Left lung (tissue), 4 donors: ENCODE measurements at regions not wholly inside any gene's neighbourhood (a gene's known extent, or its start where the extent isn't known, plus 50 kb on each side); places are given as distances from the start of the nearest gene placed in this dataset.

ENCODE experiments used
- ATAC-seq: fragments of 200-7000 bp; cut with Tn5 transposase; one replicate; pipeline ENCODE4 v1.9.1; 2020; ENCODE audit warnings: moderate library complexity
- DNase-seq, 4 donors: peaks; one replicate each; pipeline ENCODE4 v3.0.0-alpha.2; 2013 to 2020
- H3K27ac ChIP-seq, 2 donors: fragments of 200-600 bp; sonication (generic) in 1 of 2; one replicate each; pipeline versions ENCODE4 v1.5.0 to v1.8.0; 2020 to 2021
- H3K27me3 ChIP-seq, 2 donors: fragments of 200-600 bp; sonication (generic) in 1 of 2; one replicate each; pipeline versions ENCODE4 v1.5.0 to v1.8.0; 2020 to 2021
- H3K36me3 ChIP-seq, 2 donors: fragments of 200-600 bp; sonication (generic) in 1 of 2; one replicate each; pipeline versions ENCODE4 v1.5.0 to v1.8.0; 2020 to 2021
- H3K4me1 ChIP-seq, 2 donors: fragments of 200-600 bp; one replicate each; pipeline ENCODE4 v1.8.0; 2021
- H3K4me3 ChIP-seq, 2 donors: fragments of 200-600 bp; sonication (generic) in 1 of 2; one replicate each; pipeline versions ENCODE4 v1.5.0 to v1.8.0; 2020 to 2021; ENCODE audit warnings: mild to moderate bottlenecking in 1 of 2
- H3K9me3 ChIP-seq, 2 donors: fragments of 200-600 bp; sonication (generic) in 1 of 2; one replicate each; pipeline versions ENCODE4 v1.5.0 to v1.8.0; 2020 to 2021
- CTCF ChIP-seq, 2 donors: fragments of 200-600 bp; sonication (generic) in 1 of 2; IDR thresholded peaks; one replicate each; pipeline versions ENCODE4 v1.5.0 to v1.8.0; 2021; ENCODE audit warnings: antibody characterized with exemption in 2 of 2
- intact Hi-C, 2 donors: fragments of 100-400 bp; cut with DNase I; formaldehyde crosslinking; loops; one replicate each; pipeline versions ENCODE4 v1.11.2 to v1.14.2; 2022
- donor health status: DM: no; HTN: yes; CAD: no.
- donor health status: DM: no; HTN: no; CAD: no.

GRCh38 chr19:30817197-30817596 is 445.0 kb downstream of the ZNF536 start:
- no peak for DNase-seq
- Histone ChIP-seq H3K27ac (no peak overlapping the region), H3K9me3 (no peaks in the 10 kb centered on the region), H3K4me3 (no peak overlapping the region), H3K36me3 (no peaks in the 10 kb centered on the region), H3K4me1 (no peaks in the 10 kb centered on the region), H3K27me3 (peaks cover 0 to 18% of the 10 kb centered on the region in 2 donors)
- intact Hi-C loops: no loop called here
- ATAC-seq: no peak
- no peak for TF ChIP-seq CTCF (IDR thresholded peaks at IDR 0.05)

GRCh38 chr19:30815889-30816580 is 443.9 kb downstream of the ZNF536 start:
- H3K36me3 ChIP-seq: no peaks in the 10 kb centered on the region
- intact Hi-C loops: no loop called here
- no peaks in the 10 kb centered on the region for H3K4me1 ChIP-seq
- TF ChIP-seq CTCF (IDR thresholded peaks at IDR 0.05): no peak
- no peaks in the 10 kb centered on the region for H3K9me3 ChIP-seq
- H3K4me3 ChIP-seq: no peak overlapping the region
- no peak overlapping the region for H3K27ac ChIP-seq
- H3K27me3 ChIP-seq: peaks cover 0 to 14% of the 10 kb centered on the region in 2 donors
- ATAC-seq: no peak
- DNase-seq: no peak

- H3K4me3 ChIP-seq: no peak overlapping the region
- H3K4me1 ChIP-seq: no peaks in the 10 kb centered on the region
- intact Hi-C loops: no loop called here
- no peaks in the 10 kb centered on the region for H3K9me3 ChIP-seq
- TF ChIP-seq CTCF (IDR thresholded peaks at IDR 0.05): no peak
- H3K27me3 ChIP-seq: peaks cover 0 to 14% of the 10 kb centered on the region in 2 donors
- no peak for ATAC-seq
- H3K27ac ChIP-seq: no peak overlapping the region
- no peaks in the 10 kb centered on the region for H3K36me3 ChIP-seq
- DNase-seq: no peak
Measured at GRCh38 chr19:30812099-30812678, 440.0 kb downstream of the ZNF536 start.

GRCh38 chr19:30811397-30812098 is 439.4 kb downstream of the ZNF536 start:
- no peak for DNase-seq
- Histone ChIP-seq H3K27me3 (peaks cover 0 to 11% of the 10 kb centered on the region in 2 donors), H3K27ac (no peak overlapping the region), H3K36me3 (no peaks in the 10 kb centered on the region), H3K9me3 (no peaks in the 10 kb centered on the region), H3K4me3 (no peak overlapping the region), H3K4me1 (no peaks in the 10 kb centered on the region)
- intact Hi-C loops: no loop called here
- TF ChIP-seq CTCF (IDR thresholded peaks at IDR 0.05): no peak
- no peak for ATAC-seq

GRCh38 chr19:30810726-30811125 is 438.5 kb downstream of the ZNF536 start:
- H3K36me3 ChIP-seq: no peaks in the 10 kb centered on the region
- DNase-seq (no peak), ATAC-seq (no peak)
- intact Hi-C loops: no loop called here
- H3K27me3 ChIP-seq: peaks cover 0 to 8% of the 10 kb centered on the region in 2 donors
- no peaks in the 10 kb centered on the region for H3K4me1 ChIP-seq
- no peak overlapping the region for H3K4me3 ChIP-seq
- H3K9me3 ChIP-seq: no peaks in the 10 kb centered on the region
- TF ChIP-seq CTCF (IDR thresholded peaks at IDR 0.05): no peak
- H3K27ac ChIP-seq: no peak overlapping the region
